ENCODE measurements at regions not wholly inside any gene's neighbourhood (a gene's known extent, or its start where the extent isn't known, plus 50 kb on each side); places are given as distances from the start of the nearest gene placed in this dataset.

DNA sequence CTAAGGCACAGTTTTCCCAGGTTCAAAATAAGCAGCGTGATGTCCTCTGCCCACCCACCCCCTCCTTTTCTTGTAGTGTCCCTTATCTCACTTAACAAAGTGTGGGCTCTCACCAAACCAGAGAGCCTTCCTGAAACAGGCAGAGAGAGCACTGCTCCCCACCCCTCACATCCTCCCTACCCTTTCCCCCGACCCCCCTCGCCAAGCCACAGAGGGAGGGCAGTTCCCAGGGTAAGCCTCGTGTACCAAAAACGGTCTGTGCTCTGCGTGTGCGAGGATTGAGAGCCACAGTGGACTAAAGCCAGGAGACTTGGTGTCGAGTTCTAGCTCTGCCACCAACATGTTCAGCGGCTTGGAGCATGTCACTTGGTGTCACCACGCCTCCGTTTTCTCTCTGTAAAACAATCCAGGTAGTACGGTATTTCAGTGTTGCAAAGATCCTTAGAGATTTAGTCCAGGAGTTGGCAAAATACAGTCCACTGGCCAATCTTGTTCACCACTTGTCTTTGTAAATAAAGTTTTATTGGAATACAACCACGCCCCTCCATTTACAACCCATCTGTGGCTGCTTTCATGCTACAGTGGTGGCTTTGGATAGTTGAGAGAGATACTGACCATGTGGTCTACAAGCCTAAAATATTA is 249.9 kb downstream of the OPA1 start (continued):
- TF ChIP-seq, protein P1, sequence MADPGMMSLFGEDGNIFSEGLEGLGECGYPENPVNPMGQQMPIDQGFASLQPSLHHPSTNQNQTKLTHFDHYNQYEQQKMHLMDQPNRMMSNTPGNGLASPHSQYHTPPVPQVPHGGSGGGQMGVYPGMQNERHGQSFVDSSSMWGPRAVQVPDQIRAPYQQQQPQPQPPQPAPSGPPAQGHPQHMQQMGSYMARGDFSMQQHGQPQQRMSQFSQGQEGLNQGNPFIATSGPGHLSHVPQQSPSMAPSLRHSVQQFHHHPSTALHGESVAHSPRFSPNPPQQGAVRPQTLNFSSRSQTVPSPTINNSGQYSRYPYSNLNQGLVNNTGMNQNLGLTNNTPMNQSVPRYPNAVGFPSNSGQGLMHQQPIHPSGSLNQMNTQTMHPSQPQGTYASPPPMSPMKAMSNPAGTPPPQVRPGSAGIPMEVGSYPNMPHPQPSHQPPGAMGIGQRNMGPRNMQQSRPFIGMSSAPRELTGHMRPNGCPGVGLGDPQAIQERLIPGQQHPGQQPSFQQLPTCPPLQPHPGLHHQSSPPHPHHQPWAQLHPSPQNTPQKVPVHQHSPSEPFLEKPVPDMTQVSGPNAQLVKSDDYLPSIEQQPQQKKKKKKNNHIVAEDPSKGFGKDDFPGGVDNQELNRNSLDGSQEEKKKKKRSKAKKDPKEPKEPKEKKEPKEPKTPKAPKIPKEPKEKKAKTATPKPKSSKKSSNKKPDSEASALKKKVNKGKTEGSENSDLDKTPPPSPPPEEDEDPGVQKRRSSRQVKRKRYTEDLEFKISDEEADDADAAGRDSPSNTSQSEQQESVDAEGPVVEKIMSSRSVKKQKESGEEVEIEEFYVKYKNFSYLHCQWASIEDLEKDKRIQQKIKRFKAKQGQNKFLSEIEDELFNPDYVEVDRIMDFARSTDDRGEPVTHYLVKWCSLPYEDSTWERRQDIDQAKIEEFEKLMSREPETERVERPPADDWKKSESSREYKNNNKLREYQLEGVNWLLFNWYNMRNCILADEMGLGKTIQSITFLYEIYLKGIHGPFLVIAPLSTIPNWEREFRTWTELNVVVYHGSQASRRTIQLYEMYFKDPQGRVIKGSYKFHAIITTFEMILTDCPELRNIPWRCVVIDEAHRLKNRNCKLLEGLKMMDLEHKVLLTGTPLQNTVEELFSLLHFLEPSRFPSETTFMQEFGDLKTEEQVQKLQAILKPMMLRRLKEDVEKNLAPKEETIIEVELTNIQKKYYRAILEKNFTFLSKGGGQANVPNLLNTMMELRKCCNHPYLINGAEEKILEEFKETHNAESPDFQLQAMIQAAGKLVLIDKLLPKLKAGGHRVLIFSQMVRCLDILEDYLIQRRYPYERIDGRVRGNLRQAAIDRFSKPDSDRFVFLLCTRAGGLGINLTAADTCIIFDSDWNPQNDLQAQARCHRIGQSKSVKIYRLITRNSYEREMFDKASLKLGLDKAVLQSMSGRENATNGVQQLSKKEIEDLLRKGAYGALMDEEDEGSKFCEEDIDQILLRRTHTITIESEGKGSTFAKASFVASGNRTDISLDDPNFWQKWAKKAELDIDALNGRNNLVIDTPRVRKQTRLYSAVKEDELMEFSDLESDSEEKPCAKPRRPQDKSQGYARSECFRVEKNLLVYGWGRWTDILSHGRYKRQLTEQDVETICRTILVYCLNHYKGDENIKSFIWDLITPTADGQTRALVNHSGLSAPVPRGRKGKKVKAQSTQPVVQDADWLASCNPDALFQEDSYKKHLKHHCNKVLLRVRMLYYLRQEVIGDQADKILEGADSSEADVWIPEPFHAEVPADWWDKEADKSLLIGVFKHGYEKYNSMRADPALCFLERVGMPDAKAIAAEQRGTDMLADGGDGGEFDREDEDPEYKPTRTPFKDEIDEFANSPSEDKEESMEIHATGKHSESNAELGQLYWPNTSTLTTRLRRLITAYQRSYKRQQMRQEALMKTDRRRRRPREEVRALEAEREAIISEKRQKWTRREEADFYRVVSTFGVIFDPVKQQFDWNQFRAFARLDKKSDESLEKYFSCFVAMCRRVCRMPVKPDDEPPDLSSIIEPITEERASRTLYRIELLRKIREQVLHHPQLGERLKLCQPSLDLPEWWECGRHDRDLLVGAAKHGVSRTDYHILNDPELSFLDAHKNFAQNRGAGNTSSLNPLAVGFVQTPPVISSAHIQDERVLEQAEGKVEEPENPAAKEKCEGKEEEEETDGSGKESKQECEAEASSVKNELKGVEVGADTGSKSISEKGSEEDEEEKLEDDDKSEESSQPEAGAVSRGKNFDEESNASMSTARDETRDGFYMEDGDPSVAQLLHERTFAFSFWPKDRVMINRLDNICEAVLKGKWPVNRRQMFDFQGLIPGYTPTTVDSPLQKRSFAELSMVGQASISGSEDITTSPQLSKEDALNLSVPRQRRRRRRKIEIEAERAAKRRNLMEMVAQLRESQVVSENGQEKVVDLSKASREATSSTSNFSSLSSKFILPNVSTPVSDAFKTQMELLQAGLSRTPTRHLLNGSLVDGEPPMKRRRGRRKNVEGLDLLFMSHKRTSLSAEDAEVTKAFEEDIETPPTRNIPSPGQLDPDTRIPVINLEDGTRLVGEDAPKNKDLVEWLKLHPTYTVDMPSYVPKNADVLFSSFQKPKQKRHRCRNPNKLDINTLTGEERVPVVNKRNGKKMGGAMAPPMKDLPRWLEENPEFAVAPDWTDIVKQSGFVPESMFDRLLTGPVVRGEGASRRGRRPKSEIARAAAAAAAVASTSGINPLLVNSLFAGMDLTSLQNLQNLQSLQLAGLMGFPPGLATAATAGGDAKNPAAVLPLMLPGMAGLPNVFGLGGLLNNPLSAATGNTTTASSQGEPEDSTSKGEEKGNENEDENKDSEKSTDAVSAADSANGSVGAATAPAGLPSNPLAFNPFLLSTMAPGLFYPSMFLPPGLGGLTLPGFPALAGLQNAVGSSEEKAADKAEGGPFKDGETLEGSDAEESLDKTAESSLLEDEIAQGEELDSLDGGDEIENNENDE (IDR thresholded peaks at IDR 0.05; ENCODE audit: insufficient replicate concordance, low read length): no peak
- TF ChIP-seq TCF12 (IDR thresholded peaks at IDR 0.05; ENCODE audit: low read depth, low read length) (no peak), ASH2L (IDR thresholded peaks at IDR 0.05; ENCODE audit: low read length) (no peak), CHD1 (IDR thresholded peaks at IDR 0.05; ENCODE audit: low read depth, low read length) (no peak), TAF7 (optimal IDR thresholded peaks at IDR 0.05; ENCODE audit: borderline replicate concordance, low read depth, low read length) (no peak), EP300 (IDR thresholded peaks at IDR 0.05; ENCODE audit: borderline replicate concordance in 1 of 2, low read depth in 2 of 2, low read length in 2 of 2) (no peak), RAD21 (IDR thresholded peaks at IDR 0.05 in 1 of 2, conservative IDR thresholded peaks at IDR 0.05 in 1 of 2; ENCODE audit: low read depth in 2 of 2, low read length in 2 of 2) (no peak), GTF2F1 (IDR thresholded peaks at IDR 0.05; ENCODE audit: borderline replicate concordance, low read depth, low read length) (no peak), MAFK (IDR thresholded peaks at IDR 0.05; ENCODE audit: low read depth, low read length) (no peak)
- TF ChIP-seq, protein P2, sequence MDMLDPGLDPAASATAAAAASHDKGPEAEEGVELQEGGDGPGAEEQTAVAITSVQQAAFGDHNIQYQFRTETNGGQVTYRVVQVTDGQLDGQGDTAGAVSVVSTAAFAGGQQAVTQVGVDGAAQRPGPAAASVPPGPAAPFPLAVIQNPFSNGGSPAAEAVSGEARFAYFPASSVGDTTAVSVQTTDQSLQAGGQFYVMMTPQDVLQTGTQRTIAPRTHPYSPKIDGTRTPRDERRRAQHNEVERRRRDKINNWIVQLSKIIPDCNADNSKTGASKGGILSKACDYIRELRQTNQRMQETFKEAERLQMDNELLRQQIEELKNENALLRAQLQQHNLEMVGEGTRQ (IDR thresholded peaks at IDR 0.05; ENCODE audit: low read length): no peak

Data from H1 (cell line).